Right lobe of liver (tissue), 6 donors: ENCODE measurements at regions not wholly inside any gene's neighbourhood (a gene's known extent, or its start where the extent isn't known, plus 50 kb on each side); places are given as distances from the start of the nearest gene placed in this dataset.
"Not testable (repeated sequence)": the region's sequence is repeated elsewhere in the genome, so short reads cannot be mapped to it uniquely, and the experiment has no call there.

Experiments used
- ATAC-seq, 4 donors: fragments of 200-7000 bp; cut with Tn5 transposase; one replicate each; pipeline ENCODE4 v1.9.1; 2020; ENCODE audit warnings: mild to moderate bottlenecking in 4 of 4, moderate library complexity in 4 of 4
- DNase-seq, 3 donors: peaks; one replicate each; pipeline ENCODE4 v3.0.0-alpha.2; 2020
- H3K27ac ChIP-seq, 3 donors: fragments of 200-600 bp; one replicate each; pipeline ENCODE4 v1.8.0; 2022
- H3K27me3 ChIP-seq, 2 donors: fragments of 200-600 bp; one replicate each; pipeline ENCODE4 v1.8.0; 2022
- H3K36me3 ChIP-seq, 4 donors: fragments of 200-600 bp; sonication (generic) in 1 of 4; one replicate each; pipeline versions ENCODE4 v1.5.1 to v1.8.0; 2017 to 2022; ENCODE audit warnings: control low read depth in 1 of 4
- H3K4me1 ChIP-seq, 4 donors: fragments of 200-600 bp; sonication (generic) in 1 of 4; one replicate each; pipeline versions ENCODE4 v1.5.1 to v1.8.0; 2017 to 2022; ENCODE audit warnings: control low read depth in 1 of 4
- H3K4me3 ChIP-seq, 3 donors: fragments of 200-600 bp; one replicate each; pipeline ENCODE4 v1.8.0; 2022
- H3K9me3 ChIP-seq, 4 donors: fragments of 200-600 bp; sonication (generic) in 1 of 4; one replicate each; pipeline versions ENCODE4 v1.5.1 to v1.8.0; 2017 to 2022; ENCODE audit warnings: control low read depth in 1 of 4
- CTCF ChIP-seq, 4 donors: fragments of 200-600 bp in 3 of 4; fragments of 450-650 bp in 1 of 4; IDR thresholded peaks; one replicate each; pipeline versions ENCODE4 v1.5.1 to v1.8.0; 2016 to 2022; ENCODE audit warnings: antibody characterized with exemption in 4 of 4, mild to moderate bottlenecking in 2 of 4
- POLR2A ChIP-seq: fragments of 450-650 bp; IDR thresholded peaks from one replicate; pipeline ENCODE4 v1.6.1; 2017; ENCODE audit warnings: antibody characterized with exemption, mild to moderate bottlenecking
- WGBS: methylation state at CpG from one replicate; pipeline ENCODE4 v1.1.6; 2018; ENCODE audit warnings: low coverage, low lambda C conversion rate; ENCODE audit not compliant: insufficient coverage; ENCODE audit errors: missing lambda C conversion rate; 5-methylcytosine and 5-hydroxymethylcytosine counted together
- intact Hi-C, 2 donors: fragments of 100-400 bp; cut with DNase I; formaldehyde crosslinking; loops; one replicate each; pipeline versions ENCODE4 v1.11.2 to v1.14.1; 2022
- donor health status: DM: no; HTN: yes; CAD: no.
- donor health status: DM: no; HTN: no; CAD: no.
- donor health status: DM: no; HTN: no; CAD: no.
- donor health status: DM: no; HTN: yes; CAD: no.
- donor health status: DM: no; HTN: yes; CAD: no.

- H3K27me3 ChIP-seq: no peaks in the 10 kb centered on the region
- ATAC-seq (no peak), DNase-seq (no peak)
- H3K4me3 ChIP-seq: no peak overlapping the region
- TF ChIP-seq CTCF (IDR thresholded peaks at IDR 0.05) (no peak), POLR2A (no peak)
- H3K36me3 ChIP-seq: no peaks in the 10 kb centered on the region
- no peak overlapping the region for H3K27ac ChIP-seq
- WGBS: 33% methylated on average over 1 of the region's 1 CpG
- H3K9me3 ChIP-seq: no peaks in the 10 kb centered on the region
- intact Hi-C loops: no loop called here
- no peaks in the 10 kb centered on the region for H3K4me1 ChIP-seq
Observed at GRCh38 chr4:154164931-154165839, 326.4 kb downstream of the DCHS2 start.

GRCh38 chr4:154160519-154161301 is 330.9 kb downstream of the DCHS2 start:
- no peak for ATAC-seq
- DNase-seq: no peak
- no peaks in the 10 kb centered on the region for H3K4me1 ChIP-seq
- no peaks in the 10 kb centered on the region for H3K9me3 ChIP-seq
- no peak overlapping the region for H3K27ac ChIP-seq
- no peaks in the 10 kb centered on the region for H3K27me3 ChIP-seq
- no peaks in the 10 kb centered on the region for H3K36me3 ChIP-seq
- 25% methylated on average over 5 of the region's 5 CpGs for WGBS
- no peak for TF ChIP-seq POLR2A
- no peak for TF ChIP-seq CTCF (IDR thresholded peaks at IDR 0.05)
- intact Hi-C loops: no loop called here
- H3K4me3 ChIP-seq: no peak overlapping the region

GRCh38 chr4:154158361-154159155 is 333.0 kb downstream of the DCHS2 start:
- Histone ChIP-seq H3K27me3 (no peaks in the 10 kb centered on the region), H3K9me3 (no peaks in the 10 kb centered on the region), H3K36me3 (no peaks in the 10 kb centered on the region), H3K4me1 (no peaks in the 10 kb centered on the region), H3K27ac (no peak overlapping the region), H3K4me3 (no peak overlapping the region)
- WGBS: 39% methylated on average over 6 of the region's 6 CpGs
- intact Hi-C loops: no loop called here
- TF ChIP-seq POLR2A (no peak), CTCF (IDR thresholded peaks at IDR 0.05) (no peak)
- DNase-seq: no peak
- ATAC-seq: no peak

- intact Hi-C loops: no loop called here
- H3K36me3 ChIP-seq: no peaks in the 10 kb centered on the region
- 79% methylated on average over 13 of the region's 13 CpGs for WGBS
Observed at GRCh38 chr4:154152546-154152945, 339.1 kb downstream of the DCHS2 start.

GRCh38 chr4:154149236-154149635 is 342.4 kb downstream of the DCHS2 start:
- H3K9me3 ChIP-seq, intact Hi-C loops, H3K36me3 ChIP-seq, H3K4me3 ChIP-seq, H3K4me1 ChIP-seq, H3K27ac ChIP-seq, ATAC-seq, H3K27me3 ChIP-seq, DNase-seq: not testable (repeated sequence)
- WGBS: 69% methylated on average over 3 of the region's 5 CpGs

More at GRCh38 chr4:154152546-154152945, 339.1 kb downstream of the DCHS2 start:
- H3K4me1 ChIP-seq: no peaks in the 10 kb centered on the region
- ATAC-seq (no peak), DNase-seq (no peak)
- no peak overlapping the region for H3K27ac ChIP-seq
- TF ChIP-seq CTCF (IDR thresholded peaks at IDR 0.05) (no peak), POLR2A (no peak)
- no peaks in the 10 kb centered on the region for H3K9me3 ChIP-seq
- H3K4me3 ChIP-seq: no peak overlapping the region
- no peaks in the 10 kb centered on the region for H3K27me3 ChIP-seq
